Stimulated activated CD4-positive, alpha-beta T cell treated with anti-CD3 and anti-CD28 coated beads, Interleukin-15, amount 100 ng/mL, for 24 hours (primary cell): ENCODE measurements at regions not wholly inside any gene's neighbourhood (a gene's known extent, or its start where the extent isn't known, plus 50 kb on each side); places are given as distances from the start of the nearest gene placed in this dataset.

Source experiments
- DNase-seq: peaks from one replicate; pipeline ENCODE4 v3.0.0-alpha.2; 2020

DNA sequence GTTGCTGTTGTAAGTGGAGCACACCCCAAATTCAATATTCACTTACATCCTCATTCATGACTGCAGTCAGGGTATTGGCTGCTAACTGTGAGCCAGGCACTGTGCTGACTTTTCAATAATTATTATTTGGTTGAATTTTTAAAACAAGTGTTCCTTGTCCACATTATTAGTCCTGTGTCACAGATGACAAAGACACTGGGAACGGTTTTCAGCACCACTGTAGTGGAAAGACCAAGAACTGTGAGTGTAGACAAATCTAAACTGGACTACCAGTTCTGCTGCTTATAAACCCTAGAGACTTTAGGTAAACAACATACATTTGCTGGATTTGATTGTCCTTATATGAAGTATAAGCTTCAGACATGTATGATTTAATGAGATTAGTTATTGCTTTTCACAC lies 197.7 kb upstream of the ROBO2 start:
- DNase-seq = no peak

DNA sequence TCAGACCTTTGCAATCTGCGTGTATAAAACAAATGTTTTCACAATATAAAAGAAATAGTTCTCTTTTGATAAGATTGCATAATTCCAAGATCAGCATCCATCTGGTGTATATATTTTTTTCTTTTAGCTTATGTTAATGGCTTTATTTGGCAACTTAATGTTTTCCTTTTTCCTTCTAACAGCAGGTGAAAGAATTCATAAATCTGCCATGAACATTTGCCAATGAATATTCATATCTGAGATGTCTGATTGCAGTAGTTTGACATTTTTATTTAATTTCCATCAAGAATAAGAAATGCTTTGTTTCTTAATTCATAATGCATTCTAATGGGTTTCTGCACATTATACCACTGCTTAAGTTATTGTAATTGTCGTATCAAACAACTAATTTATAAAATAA lies 184.4 kb upstream of the ROBO2 start:
- DNase-seq = no peak

DNA sequence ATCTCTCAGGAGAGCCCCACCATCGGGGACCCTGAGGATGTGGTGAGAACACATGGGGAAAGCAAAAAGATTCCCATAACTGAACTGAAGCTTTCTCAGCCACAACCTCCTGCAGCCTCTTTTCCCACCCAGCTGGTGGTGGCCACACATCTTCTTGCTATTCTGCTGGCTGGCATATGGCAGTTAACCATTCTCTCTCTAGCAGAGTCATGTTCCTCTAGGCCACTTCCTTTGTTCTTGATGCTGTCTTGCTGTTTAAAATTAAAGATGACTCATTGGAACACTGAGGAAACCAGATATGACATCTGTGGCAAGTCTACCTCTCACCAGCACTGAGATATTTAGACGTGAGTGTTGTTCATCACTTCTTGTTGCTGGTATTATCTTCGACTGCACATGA lies 180.3 kb upstream of the ROBO2 start:
- DNase-seq = no peak

DNA sequence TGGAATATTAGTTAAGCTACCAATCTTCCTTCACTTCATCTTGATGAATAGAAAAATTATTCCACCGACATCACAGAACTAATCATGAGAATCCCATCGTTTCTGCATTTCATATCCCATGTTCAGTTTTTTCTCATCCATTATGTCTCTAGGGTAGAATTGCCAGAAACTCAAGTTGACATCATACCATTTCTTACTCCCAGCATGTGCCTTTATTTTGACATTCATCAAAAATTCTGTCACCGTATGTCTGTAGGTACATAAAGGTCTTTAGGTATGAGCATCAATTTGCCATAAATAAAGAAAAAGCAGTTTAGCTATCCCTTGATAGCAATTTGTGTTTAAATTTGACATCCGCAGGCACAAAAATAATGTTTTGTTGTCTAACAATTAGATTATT lies 175.5 kb upstream of the ROBO2 start:
- no peak for DNase-seq

GRCh38 chr3:76866729-76867408 lies 173.0 kb upstream of the ROBO2 start:
- no peak for DNase-seq

DNA sequence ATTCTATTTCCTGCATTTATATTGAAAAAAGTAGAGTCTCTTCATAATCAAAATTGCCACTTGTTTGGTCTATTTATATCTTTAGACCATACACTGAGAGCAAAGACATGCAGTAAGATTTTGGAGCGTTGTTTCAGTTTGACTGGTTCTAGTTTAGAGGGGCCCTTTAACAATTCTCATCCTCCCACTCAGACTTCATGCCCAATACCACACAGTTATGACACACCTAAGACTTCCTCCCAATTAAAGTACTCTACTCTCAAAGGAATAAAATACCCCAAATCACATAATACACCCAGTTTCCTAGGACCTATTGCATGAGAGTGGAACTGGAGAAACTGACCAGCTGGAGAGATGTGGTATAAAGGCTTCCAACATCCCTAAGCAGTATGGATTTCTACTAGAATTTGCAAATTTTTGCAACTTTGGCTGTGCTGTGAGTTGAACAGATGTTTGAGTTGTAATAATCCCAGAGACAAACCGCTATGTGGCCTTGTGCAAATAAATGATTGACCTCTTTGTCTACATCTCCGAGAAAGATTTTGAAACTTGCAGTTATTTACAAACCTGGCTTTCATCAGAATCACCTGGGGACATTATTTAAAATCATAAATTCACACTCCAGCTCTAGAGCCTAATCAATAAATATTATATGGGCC lies 170.0 kb upstream of the ROBO2 start:
- DNase-seq = no peak

DNA sequence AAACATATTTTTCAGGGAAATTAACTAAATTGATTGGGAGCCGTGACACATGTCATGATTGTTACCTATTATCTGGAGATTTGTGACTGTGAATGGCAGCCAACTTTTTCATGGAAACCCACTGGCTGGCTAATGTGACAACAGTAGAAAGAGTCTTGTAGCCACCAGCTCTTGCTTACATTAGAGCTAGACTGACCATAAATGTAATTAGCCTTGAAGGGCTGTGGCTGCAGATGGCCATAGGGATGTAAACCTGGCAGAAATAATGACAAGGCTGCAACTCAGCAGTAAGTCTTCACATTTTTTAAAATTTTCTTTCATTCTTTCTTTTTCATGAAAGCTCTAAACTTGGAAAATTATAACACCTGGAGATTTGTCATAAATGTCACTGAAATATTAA lies 168.2 kb upstream of the ROBO2 start:
- DNase-seq = no peak

- no peak for DNase-seq
These were observed 166.9 kb upstream of the ROBO2 start for GRCh38 chr3:76872999-76873398.

- no peak for DNase-seq
These were observed 166.2 kb upstream of the ROBO2 start for GRCh38 chr3:76873532-76874242.

DNA sequence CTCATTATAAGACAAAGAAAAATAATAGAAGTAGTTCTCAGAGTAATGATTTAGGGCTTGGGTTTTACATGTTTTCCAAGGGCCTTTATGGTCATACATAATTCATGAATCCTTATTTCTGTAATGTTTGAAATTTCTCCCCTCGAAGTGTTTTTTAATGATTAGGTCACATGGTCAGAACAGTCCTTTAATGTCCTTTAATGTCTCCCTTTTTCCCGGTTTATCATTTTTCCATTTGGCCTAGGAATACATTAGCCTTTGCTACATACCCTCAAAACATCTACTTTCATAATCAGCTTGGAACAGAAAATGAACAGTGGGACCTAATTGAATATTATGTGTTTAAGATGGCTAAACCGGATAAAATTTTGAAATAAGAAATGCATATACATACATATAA lies 159.9 kb upstream of the ROBO2 start:
- no peak for DNase-seq

DNA sequence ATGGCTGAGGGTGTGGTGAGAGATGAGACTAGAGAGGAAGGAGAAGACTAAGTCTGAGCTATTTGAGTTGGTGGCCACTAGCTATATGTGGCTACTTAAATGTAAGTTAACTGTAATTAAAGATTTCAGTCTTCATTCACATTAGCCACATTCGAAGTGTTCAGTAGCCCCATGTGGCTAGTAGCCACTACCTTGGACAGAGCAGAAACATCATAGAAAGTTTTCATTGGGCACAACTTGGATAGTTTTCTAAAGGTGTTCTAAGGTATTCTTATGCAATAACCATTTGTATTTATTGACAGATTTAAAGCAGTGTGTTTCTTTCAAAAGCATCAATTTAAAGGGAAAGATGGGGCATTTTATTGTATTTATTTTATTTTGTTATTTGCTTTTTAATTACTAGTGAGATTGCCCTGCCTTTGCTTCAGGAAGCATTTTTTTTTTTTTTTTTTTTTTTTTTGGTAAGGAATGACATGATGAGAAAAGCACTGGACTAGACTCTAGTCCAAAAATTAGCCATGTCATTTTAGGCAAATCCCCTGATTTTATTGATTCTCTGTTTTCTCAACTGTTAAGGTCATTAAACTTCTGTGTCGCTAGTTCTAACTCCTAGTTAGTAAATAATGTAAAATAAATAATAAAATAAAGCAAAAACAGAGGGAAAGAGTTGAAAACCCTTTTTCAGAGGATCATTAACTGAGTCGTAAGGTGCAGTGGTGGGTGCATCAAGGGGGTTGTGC lies 153.0 kb upstream of the ROBO2 start:
- no peak for DNase-seq

- no peak for DNase-seq
These were observed 151.0 kb upstream of the ROBO2 start for GRCh38 chr3:76888856-76889255.

GRCh38 chr3:76889911-76890310 lies 150.0 kb upstream of the ROBO2 start:
- no peak for DNase-seq

- no peak for DNase-seq
These were observed 142.8 kb upstream of the ROBO2 start for GRCh38 chr3:76897076-76897475.

DNA sequence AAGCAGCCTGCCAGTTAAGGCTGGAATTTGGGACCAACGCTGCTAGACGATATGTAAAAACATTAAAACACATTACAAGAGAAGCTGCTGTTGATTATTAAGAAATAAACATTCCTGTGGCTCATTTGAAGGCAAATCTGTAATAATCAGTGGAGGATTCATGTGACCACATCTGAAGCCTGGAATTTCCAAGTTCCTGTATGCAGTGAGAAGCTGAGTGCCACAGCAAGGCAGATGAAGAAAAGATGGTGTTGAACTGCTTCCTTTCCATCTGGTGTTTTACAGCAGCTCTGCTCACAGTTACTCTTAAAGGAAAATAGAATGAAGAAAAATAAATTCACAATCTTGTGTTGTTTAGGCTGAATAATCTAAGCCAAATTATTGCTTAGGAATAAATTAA lies 139.3 kb upstream of the ROBO2 start:
- no peak for DNase-seq

- no peak for DNase-seq
These were observed 131.7 kb upstream of the ROBO2 start for GRCh38 chr3:76908156-76908555.

GRCh38 chr3:76912841-76913383 lies 127.0 kb upstream of the ROBO2 start:
- no peak for DNase-seq

DNA sequence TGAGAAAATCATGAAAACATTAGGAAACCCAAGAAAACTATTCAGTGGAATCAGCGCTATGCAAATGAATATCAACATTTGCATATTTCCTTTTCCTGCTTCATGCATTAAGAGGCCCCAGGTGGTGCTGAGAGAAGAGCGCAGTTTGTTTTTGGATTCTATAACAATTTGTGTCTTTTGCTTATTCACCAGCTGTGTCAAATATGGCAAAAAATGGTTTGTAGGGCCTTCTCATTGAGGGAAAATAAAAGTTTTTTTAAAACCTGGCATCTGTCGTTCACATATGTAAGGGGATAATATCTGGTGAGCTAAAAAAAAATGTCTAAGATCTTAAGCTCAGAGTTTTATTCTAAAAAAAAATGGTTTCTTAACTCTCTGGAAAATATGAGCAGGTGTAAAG lies 122.5 kb upstream of the ROBO2 start:
- DNase-seq = no peak

DNA sequence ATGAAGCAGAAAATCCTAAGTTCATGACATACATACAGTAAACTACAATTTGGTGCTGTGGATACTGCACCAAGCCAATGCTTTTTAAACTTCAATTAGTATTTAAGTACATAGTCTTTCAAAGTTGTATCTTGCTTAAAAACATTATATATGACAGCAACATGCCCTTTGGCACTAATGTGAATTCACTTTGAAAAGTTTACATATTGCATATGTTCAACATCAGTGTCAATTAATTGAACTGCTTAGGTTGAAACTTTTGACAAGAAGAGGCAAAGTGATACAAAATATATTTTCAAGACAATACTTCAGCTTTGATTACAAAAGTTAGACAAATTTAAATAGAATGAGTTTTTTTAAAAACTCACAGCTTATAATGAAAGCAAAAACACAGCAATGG lies 119.4 kb upstream of the ROBO2 start:
- DNase-seq = no peak

DNA sequence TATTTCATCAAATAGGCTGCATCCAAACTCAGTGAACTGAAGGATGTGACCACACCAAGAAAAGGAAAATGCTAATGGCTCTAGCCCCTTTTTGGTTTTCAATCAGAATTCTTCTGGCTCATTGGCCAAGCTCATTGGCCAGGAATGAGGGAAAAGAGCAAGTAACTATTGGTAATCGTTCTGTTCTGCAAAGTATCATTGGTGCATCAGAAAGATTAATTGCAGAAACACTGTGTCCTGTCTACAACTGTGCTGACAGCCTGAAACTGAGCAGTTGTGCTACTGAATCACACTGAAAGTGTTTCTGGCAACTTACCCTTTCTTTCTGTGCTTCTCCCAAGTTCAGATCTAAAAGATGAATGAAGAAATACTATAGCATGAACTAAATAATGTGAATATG lies 116.4 kb upstream of the ROBO2 start:
- no peak for DNase-seq

- no peak for DNase-seq
These were observed 109.2 kb upstream of the ROBO2 start for GRCh38 chr3:76930712-76931111.

GRCh38 chr3:76933245-76933644 lies 106.7 kb upstream of the ROBO2 start:
- no peak for DNase-seq

DNA sequence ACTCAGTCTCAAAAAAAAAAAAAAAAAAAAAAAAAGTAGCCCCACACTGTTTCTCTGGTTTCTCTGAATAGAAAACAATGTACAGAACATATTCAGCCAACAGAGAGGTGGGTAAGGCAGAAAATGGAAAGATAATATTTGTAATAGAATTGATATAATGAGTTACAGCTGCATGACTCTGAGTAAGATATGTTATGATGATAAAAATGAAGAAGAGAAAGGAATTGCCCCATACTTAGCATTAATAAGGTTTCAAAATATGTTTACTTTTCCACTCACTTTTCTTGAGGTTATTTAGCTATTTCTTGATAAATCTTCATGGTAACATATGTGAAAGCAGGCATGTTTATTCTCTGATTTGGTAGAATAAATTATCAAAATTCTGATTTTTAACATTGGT lies 100.9 kb upstream of the ROBO2 start:
- DNase-seq = no peak
